ENCODE measurements at regions not wholly inside any gene's neighbourhood (a gene's known extent, or its start where the extent isn't known, plus 50 kb on each side); places are given as distances from the start of the nearest gene placed in this dataset.

DNA sequence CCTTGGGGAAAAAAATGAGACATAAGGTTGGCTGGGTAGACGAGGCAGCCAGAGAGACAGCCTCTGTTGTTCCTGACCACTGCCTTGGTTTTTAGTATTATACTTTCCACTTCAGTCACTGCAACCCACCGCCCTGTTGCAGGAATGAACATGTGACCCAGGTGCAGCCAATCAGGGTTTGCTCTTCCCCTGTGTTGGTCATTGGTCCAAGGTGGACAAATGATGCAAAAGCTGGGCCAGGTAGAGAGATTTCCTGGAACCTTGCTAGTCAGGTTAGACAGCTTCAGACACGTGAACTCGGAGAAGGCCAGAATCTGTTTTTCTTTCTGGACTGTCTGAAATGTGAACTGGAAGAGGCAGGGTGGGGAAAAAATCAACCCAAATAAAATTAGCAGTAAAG, 452.4 kb upstream of the RBFOX1 start:
- H3K9me3 ChIP-seq (ENCODE audit: control insufficient read depth in 2 of 3, insufficient read depth in 1 of 3, low read length in 3 of 3) = peaks cover 0 to 2% (median 0%) of the 10 kb centered on the region in 3 donors
- H3K4me3 ChIP-seq (ENCODE audit: low read length in 3 of 3) = no peak overlapping the region
- no peak overlapping the region for H3K27ac ChIP-seq (ENCODE audit: low read depth in 2 of 2, low read length in 2 of 2)
- intact Hi-C loops (cut with DNase I) = no loop called here
- no peaks in the 10 kb centered on the region for H3K27me3 ChIP-seq (ENCODE audit: control insufficient read depth, insufficient read depth, low read length)
- H3K4me1 ChIP-seq (ENCODE audit: control insufficient read depth in 2 of 3, insufficient read depth in 2 of 3, low read depth in 1 of 3, low read length in 3 of 3) = no peaks in the 10 kb centered on the region
- DNase-seq (peak in 1 of 5 donors; percentile 41), FAIRE-seq (no peak)
- no peaks in the 10 kb centered on the region for H3K36me3 ChIP-seq (ENCODE audit: control insufficient read depth in 2 of 3, insufficient read depth in 3 of 3, low read length in 3 of 3)
- TF ChIP-seq, protein P1, sequence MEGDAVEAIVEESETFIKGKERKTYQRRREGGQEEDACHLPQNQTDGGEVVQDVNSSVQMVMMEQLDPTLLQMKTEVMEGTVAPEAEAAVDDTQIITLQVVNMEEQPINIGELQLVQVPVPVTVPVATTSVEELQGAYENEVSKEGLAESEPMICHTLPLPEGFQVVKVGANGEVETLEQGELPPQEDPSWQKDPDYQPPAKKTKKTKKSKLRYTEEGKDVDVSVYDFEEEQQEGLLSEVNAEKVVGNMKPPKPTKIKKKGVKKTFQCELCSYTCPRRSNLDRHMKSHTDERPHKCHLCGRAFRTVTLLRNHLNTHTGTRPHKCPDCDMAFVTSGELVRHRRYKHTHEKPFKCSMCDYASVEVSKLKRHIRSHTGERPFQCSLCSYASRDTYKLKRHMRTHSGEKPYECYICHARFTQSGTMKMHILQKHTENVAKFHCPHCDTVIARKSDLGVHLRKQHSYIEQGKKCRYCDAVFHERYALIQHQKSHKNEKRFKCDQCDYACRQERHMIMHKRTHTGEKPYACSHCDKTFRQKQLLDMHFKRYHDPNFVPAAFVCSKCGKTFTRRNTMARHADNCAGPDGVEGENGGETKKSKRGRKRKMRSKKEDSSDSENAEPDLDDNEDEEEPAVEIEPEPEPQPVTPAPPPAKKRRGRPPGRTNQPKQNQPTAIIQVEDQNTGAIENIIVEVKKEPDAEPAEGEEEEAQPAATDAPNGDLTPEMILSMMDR (IDR thresholded peaks at IDR 0.05; ENCODE audit: borderline replicate concordance, extremely low read depth, insufficient read depth) = no peak
- H3K9ac ChIP-seq (ENCODE audit: low read length in 3 of 3) = no peak overlapping the region

DNA sequence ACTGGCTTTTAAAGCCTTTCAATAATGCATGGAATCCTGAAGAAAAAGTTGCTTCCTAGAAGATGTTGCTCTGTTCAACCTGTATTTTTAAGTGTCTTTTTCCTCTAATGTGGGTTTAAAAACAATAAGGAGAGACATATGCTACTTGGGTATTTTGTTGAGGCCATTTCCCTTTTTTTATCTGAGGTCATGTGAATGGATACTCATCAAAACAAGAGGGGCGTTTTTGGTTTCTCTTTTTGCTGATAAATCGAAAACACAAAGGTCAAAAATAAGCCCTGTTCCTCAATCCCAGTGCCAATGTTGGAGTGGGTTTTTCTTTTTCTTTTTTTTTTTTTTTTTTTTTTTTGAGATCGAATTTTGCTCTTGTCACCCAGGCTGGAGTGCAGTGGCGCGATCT, 468.0 kb upstream of the RBFOX1 start:
- DNase-seq (no peak), FAIRE-seq (no peak)
- no peaks in the 10 kb centered on the region for H3K9me3 ChIP-seq (ENCODE audit: control insufficient read depth in 2 of 3, insufficient read depth in 1 of 3, low read length in 3 of 3)
- intact Hi-C loops (cut with DNase I) = no loop called here
- H3K27ac ChIP-seq (ENCODE audit: low read depth in 2 of 2, low read length in 2 of 2) = no peak overlapping the region
- no peak overlapping the region for H3K4me3 ChIP-seq (ENCODE audit: low read length in 3 of 3)
- H3K9ac ChIP-seq (ENCODE audit: low read length in 3 of 3) = no peak overlapping the region
- TF ChIP-seq, protein P1 (IDR thresholded peaks at IDR 0.05; ENCODE audit: borderline replicate concordance, extremely low read depth, insufficient read depth) = no peak
- H3K27me3 ChIP-seq (ENCODE audit: control insufficient read depth, insufficient read depth, low read length) = no peaks in the 10 kb centered on the region
- no peaks in the 10 kb centered on the region for H3K36me3 ChIP-seq (ENCODE audit: control insufficient read depth in 2 of 3, insufficient read depth in 3 of 3, low read length in 3 of 3)
- H3K4me1 ChIP-seq (ENCODE audit: control insufficient read depth in 2 of 3, insufficient read depth in 2 of 3, low read depth in 1 of 3, low read length in 3 of 3) = no peaks in the 10 kb centered on the region

DNA sequence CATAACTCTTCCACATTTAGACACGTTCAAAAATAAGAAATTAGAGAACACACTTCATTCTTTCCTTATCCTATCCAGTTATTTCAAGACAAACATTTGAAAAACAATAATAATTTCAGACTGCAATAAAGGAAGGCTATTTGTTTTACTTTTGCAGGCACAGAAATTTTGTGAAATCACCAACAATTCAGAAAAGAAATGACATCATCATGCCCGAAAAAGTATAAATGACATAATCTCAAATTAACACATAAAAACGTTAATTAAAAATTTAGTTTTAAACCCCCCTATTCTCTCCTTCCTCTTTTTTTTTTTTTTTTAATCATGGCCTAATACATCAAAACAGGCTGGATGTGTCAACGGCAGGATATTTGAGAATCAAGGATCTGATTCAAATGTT, 468.4 kb upstream of the RBFOX1 start:
- H3K9me3 ChIP-seq (ENCODE audit: control insufficient read depth in 2 of 3, insufficient read depth in 1 of 3, low read length in 3 of 3) = no peaks in the 10 kb centered on the region
- no peaks in the 10 kb centered on the region for H3K36me3 ChIP-seq (ENCODE audit: control insufficient read depth in 2 of 3, insufficient read depth in 3 of 3, low read length in 3 of 3)
- no peaks in the 10 kb centered on the region for H3K4me1 ChIP-seq (ENCODE audit: control insufficient read depth in 2 of 3, insufficient read depth in 2 of 3, low read depth in 1 of 3, low read length in 3 of 3)
- no peak for FAIRE-seq
- no peak overlapping the region for H3K4me3 ChIP-seq (ENCODE audit: low read length in 3 of 3)
- no peak for DNase-seq
- H3K27ac ChIP-seq (ENCODE audit: low read depth in 2 of 2, low read length in 2 of 2) = no peak overlapping the region
- no peak overlapping the region for H3K9ac ChIP-seq (ENCODE audit: low read length in 3 of 3)
- intact Hi-C loops (cut with DNase I) = no loop called here
- TF ChIP-seq, protein P1 (IDR thresholded peaks at IDR 0.05; ENCODE audit: borderline replicate concordance, extremely low read depth, insufficient read depth) = no peak
- no peaks in the 10 kb centered on the region for H3K27me3 ChIP-seq (ENCODE audit: control insufficient read depth, insufficient read depth, low read length)

DNA sequence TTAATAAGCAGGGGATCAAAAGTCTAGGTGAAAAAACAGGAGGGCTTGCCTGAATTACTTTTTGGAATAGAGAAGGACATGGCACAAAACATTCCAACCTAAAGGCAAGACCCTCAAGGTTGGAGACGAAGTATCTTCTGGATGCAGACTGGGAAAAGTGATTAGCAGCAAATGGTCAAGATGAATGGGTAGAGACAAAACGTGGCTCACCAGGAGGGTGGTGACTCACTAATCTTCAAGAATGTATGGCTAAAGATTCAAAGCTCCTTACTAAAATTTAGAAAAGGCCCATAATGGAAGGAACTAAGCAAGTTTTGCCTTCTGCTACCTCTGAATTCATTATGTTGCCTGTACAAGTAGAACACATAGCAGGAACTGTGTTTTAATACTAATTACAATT, 469.5 kb upstream of the RBFOX1 start:
- no peak overlapping the region for H3K9ac ChIP-seq (ENCODE audit: low read length in 3 of 3)
- H3K27ac ChIP-seq (ENCODE audit: low read depth in 2 of 2, low read length in 2 of 2) = no peak overlapping the region
- no peak overlapping the region for H3K4me3 ChIP-seq (ENCODE audit: low read length in 3 of 3)
- DNase-seq (no peak), FAIRE-seq (no peak)
- no peaks in the 10 kb centered on the region for H3K36me3 ChIP-seq (ENCODE audit: control insufficient read depth in 2 of 3, insufficient read depth in 3 of 3, low read length in 3 of 3)
- no peaks in the 10 kb centered on the region for H3K4me1 ChIP-seq (ENCODE audit: control insufficient read depth in 2 of 3, insufficient read depth in 2 of 3, low read depth in 1 of 3, low read length in 3 of 3)
- H3K27me3 ChIP-seq (ENCODE audit: control insufficient read depth, insufficient read depth, low read length) = no peaks in the 10 kb centered on the region
- no peaks in the 10 kb centered on the region for H3K9me3 ChIP-seq (ENCODE audit: control insufficient read depth in 2 of 3, insufficient read depth in 1 of 3, low read length in 3 of 3)
- intact Hi-C loops (cut with DNase I) = no loop called here
- TF ChIP-seq, protein P1 (IDR thresholded peaks at IDR 0.05; ENCODE audit: borderline replicate concordance, extremely low read depth, insufficient read depth) = no peak
